Fibroblast of lung (primary cell): ENCODE measurements at regions not wholly inside any gene's neighbourhood (a gene's known extent, or its start where the extent isn't known, plus 50 kb on each side); places are given as distances from the start of the nearest gene placed in this dataset.

ENCODE experiments used
- EZH2 ChIP-seq: IDR thresholded peaks from 2 replicates; pipeline ENCODE4 v1.5.1; 2012; ENCODE audit warnings: low read length, control low read depth, mild to moderate bottlenecking; ENCODE audit errors: missing control alignments
- TF ChIP-seq, protein P1 (sequence below), 2 donors: IDR thresholded peaks in 1 of 2; conservative IDR thresholded peaks in 1 of 2; 1 replicate in 1 of 2; 2 replicates in 1 of 2; pipeline ENCODE4 v1.5.1; 2011 to 2012; ENCODE audit warnings: low read length in 2 of 2, control low read depth in 1 of 2, inconsistent platforms in 1 of 2, low read depth in 1 of 2, mild to moderate bottlenecking in 1 of 2

DNA sequence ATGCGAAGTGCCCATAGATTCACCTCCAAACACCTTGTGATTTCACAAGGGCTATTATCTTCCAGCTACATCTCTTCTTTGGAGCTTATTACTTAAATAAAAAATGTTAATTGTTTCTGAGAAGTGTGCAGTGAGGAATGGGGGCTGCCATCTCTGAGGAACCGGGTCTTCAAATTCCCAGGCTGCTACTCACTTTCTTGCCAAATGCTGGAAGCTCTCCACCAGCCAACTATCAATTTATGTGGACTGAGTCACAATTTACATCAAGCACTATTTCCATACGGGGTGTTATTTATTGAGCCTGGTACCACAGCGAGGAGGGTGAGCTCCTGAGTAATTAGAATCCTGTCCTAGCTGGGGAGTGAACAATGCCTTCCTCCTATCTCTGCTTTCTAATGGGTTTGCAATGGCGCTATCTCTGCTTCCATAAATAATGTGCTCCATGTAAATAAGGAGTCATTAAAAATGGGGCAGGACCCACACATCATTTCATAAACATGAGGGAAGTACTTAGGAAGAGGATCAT lies 898.3 kb downstream of the VRK1 start:
- TF ChIP-seq, protein P1, sequence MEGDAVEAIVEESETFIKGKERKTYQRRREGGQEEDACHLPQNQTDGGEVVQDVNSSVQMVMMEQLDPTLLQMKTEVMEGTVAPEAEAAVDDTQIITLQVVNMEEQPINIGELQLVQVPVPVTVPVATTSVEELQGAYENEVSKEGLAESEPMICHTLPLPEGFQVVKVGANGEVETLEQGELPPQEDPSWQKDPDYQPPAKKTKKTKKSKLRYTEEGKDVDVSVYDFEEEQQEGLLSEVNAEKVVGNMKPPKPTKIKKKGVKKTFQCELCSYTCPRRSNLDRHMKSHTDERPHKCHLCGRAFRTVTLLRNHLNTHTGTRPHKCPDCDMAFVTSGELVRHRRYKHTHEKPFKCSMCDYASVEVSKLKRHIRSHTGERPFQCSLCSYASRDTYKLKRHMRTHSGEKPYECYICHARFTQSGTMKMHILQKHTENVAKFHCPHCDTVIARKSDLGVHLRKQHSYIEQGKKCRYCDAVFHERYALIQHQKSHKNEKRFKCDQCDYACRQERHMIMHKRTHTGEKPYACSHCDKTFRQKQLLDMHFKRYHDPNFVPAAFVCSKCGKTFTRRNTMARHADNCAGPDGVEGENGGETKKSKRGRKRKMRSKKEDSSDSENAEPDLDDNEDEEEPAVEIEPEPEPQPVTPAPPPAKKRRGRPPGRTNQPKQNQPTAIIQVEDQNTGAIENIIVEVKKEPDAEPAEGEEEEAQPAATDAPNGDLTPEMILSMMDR (conservative IDR thresholded peaks at IDR 0.05 in 1 of 2, IDR thresholded peaks at IDR 0.05 in 1 of 2; ENCODE audit: low read depth in 1 of 2, low read length in 2 of 2) = no peak
- no peak for TF ChIP-seq EZH2
